Skeletal muscle cell (primary cell): ENCODE measurements at regions not wholly inside any gene's neighbourhood (a gene's known extent, or its start where the extent isn't known, plus 50 kb on each side); places are given as distances from the start of the nearest gene placed in this dataset.

Source experiments
- DNase-seq: peaks from one replicate; pipeline ENCODE4 v3.0.0-alpha.2; 2010; ENCODE audit warnings: low read depth
- H3K4me3 ChIP-seq: 2 replicates; pipeline ENCODE4 v1.5.1; 2011; ENCODE audit warnings: low read depth, mild to moderate bottlenecking, control low read depth, low read length, moderate library complexity

GRCh38 chr6:87825821-87826221 is 123.8 kb upstream of the AKIRIN2 start:
- no peak for DNase-seq
- no peak overlapping the region for H3K4me3 ChIP-seq

- no peak for DNase-seq
- no peak overlapping the region for H3K4me3 ChIP-seq
These were observed 123.0 kb upstream of the AKIRIN2 start for GRCh38 chr6:87824958-87825491.

GRCh38 chr6:87822011-87822410 is 120.0 kb upstream of the AKIRIN2 start:
- no peak overlapping the region for H3K4me3 ChIP-seq
- DNase-seq: no peak

GRCh38 chr6:87820343-87820984 is 118.4 kb upstream of the AKIRIN2 start:
- DNase-seq: no peak
- no peak overlapping the region for H3K4me3 ChIP-seq

- DNase-seq: no peak
- H3K4me3 ChIP-seq: no peak overlapping the region
These were observed 115.2 kb upstream of the AKIRIN2 start for GRCh38 chr6:87817183-87817582.

GRCh38 chr6:87815449-87815848 is 113.4 kb upstream of the AKIRIN2 start:
- no peak overlapping the region for H3K4me3 ChIP-seq
- no peak for DNase-seq

GRCh38 chr6:87808005-87808757 is 106.1 kb upstream of the AKIRIN2 start:
- no peak for DNase-seq
- H3K4me3 ChIP-seq: no peak overlapping the region

GRCh38 chr6:87807475-87807874 is 105.4 kb upstream of the AKIRIN2 start:
- no peak for DNase-seq

GRCh38 chr6:87806635-87807034 is 104.6 kb upstream of the AKIRIN2 start:
- no peak overlapping the region for H3K4me3 ChIP-seq
- no peak for DNase-seq

More at GRCh38 chr6:87807475-87807874, 105.4 kb upstream of the AKIRIN2 start:
- H3K4me3 ChIP-seq: no peak overlapping the region

- no peak overlapping the region for H3K4me3 ChIP-seq
- DNase-seq: no peak
These were observed 104.1 kb upstream of the AKIRIN2 start for GRCh38 chr6:87806099-87806498.

GRCh38 chr6:87803791-87804190 is 101.8 kb upstream of the AKIRIN2 start:
- no peak overlapping the region for H3K4me3 ChIP-seq
- no peak for DNase-seq

- no peak overlapping the region for H3K4me3 ChIP-seq
- no peak for DNase-seq
These were observed 97.6 kb upstream of the AKIRIN2 start for GRCh38 chr6:87799651-87800050.

GRCh38 chr6:87798393-87799278 is 96.6 kb upstream of the AKIRIN2 start:
- H3K4me3 ChIP-seq: no peak overlapping the region
- DNase-seq: no peak

- no peak for DNase-seq
- H3K4me3 ChIP-seq: no peak overlapping the region
These were observed 93.2 kb upstream of the AKIRIN2 start for GRCh38 chr6:87794922-87795885.

- no peak overlapping the region for H3K4me3 ChIP-seq
- no peak for DNase-seq
These were observed 91.3 kb upstream of the AKIRIN2 start for GRCh38 chr6:87793315-87793714.

GRCh38 chr6:87791982-87792381 is 89.9 kb upstream of the AKIRIN2 start:
- no peak overlapping the region for H3K4me3 ChIP-seq

GRCh38 chr6:87791485-87791884 is 89.5 kb upstream of the AKIRIN2 start:
- no peak for DNase-seq
- H3K4me3 ChIP-seq: no peak overlapping the region

More at GRCh38 chr6:87791982-87792381, 89.9 kb upstream of the AKIRIN2 start:
- no peak for DNase-seq

- no peak overlapping the region for H3K4me3 ChIP-seq
- no peak for DNase-seq
These were observed 89.0 kb upstream of the AKIRIN2 start for GRCh38 chr6:87791029-87791428.

GRCh38 chr6:87789900-87790290 is 87.9 kb upstream of the AKIRIN2 start:
- no peak overlapping the region for H3K4me3 ChIP-seq
- no peak for DNase-seq
